ENCODE measurements at regions not wholly inside any gene's neighbourhood (a gene's known extent, or its start where the extent isn't known, plus 50 kb on each side); places are given as distances from the start of the nearest gene placed in this dataset.

GRCh38 chr2:120495586-120495985 is 149.7 kb downstream of the INHBB start:
- Histone ChIP-seq H3K9ac (ENCODE audit: insufficient read depth in 1 of 2, low read depth in 2 of 2, low read length in 2 of 2) (no peak overlapping the region), H3K4me1 (replicated peaks in 1 of 2; ENCODE audit: control insufficient read depth in 2 of 2, insufficient read depth in 2 of 2, low read length in 2 of 2) (no peaks in the 10 kb centered on the region), H4K20me1 (replicated peaks; ENCODE audit: control insufficient read depth, insufficient read depth, low read length) (no peaks in the 10 kb centered on the region), H3K27me3 (ENCODE audit: control insufficient read depth in 2 of 2, insufficient read depth in 2 of 2, low read length in 2 of 2) (peaks cover 4 to 27% of the 10 kb centered on the region in 2 experiments; a peak in 4 of 5 replicates), H3K4me3 (no peak overlapping the region), H3K79me2 (ENCODE audit: control insufficient read depth, insufficient read depth, low read length) (no peaks in the 10 kb centered on the region), H3K36me3 (ENCODE audit: control insufficient read depth, insufficient read depth, low read length) (no peaks in the 10 kb centered on the region), H3K4me2 (ENCODE audit: insufficient read depth, low read length) (no peak overlapping the region), H3K9me1 (ENCODE audit: control insufficient read depth, insufficient read depth, low read length) (no peaks in the 10 kb centered on the region), H2AFZ (ENCODE audit: low read depth, low read length) (no peak overlapping the region), H3K27ac (ENCODE audit: extremely low read depth, low read depth, low read length) (no peak overlapping the region), H3K9me3 (replicated peaks; ENCODE audit: control insufficient read depth, insufficient read depth, low read depth, low read length) (no peaks in the 10 kb centered on the region)
- no peak for FAIRE-seq
- ChIA-PET POLR2A (interaction anchor here (0.7 kb wide), 1 partner anchor 1545 kb away, joined by 3 read pairs; no protein-coding TSS in a partner anchor), CTCF (ENCODE audit: low intra/inter-chr PET ratio) (no interaction called here)
- BruUV-seq (replicated peaks) = no TSS peak
- intact Hi-C loops (cut with micrococcal nuclease) (no loop called here), in situ Hi-C loops (cut with MboI) (no loop called here)
- TF ChIP-seq RUNX1 (IDR thresholded peaks at IDR 0.05; ENCODE audit: low read depth) (no peak), HCFC1 (IDR thresholded peaks at IDR 0.05; ENCODE audit: low read depth, low read length) (no peak), KAT2B (IDR thresholded peaks at IDR 0.05; ENCODE audit: low read depth, low read length) (no peak), AFF1 (IDR thresholded peaks at IDR 0.05; ENCODE audit: low read depth in 1 of 2, partially characterized antibody in 2 of 2) (no peak), SOX6 (IDR thresholded peaks at IDR 0.05) (no peak), STAT5A (IDR thresholded peaks at IDR 0.05; ENCODE audit: borderline replicate concordance, low read length) (no peak), NEUROD1 (IDR thresholded peaks at IDR 0.05; ENCODE audit: borderline replicate concordance, low read depth, low read length, partially characterized antibody) (no peak), ZNF586 (CRISPR knock-in tag; conservative IDR thresholded peaks at IDR 0.05) (no peak), RNF219 (CRISPR knock-in tag; IDR thresholded peaks at IDR 0.05) (no peak), TOE1 (IDR thresholded peaks at IDR 0.05; ENCODE audit: borderline replicate concordance) (no peak), TOE1 (CRISPR knock-in tag; IDR thresholded peaks at IDR 0.05; ENCODE audit: borderline replicate concordance, low read depth) (no peak), THRB (CRISPR knock-in tag; conservative IDR thresholded peaks at IDR 0.05) (no peak), NELFE (IDR thresholded peaks at IDR 0.05; ENCODE audit: insufficient read depth, insufficient read length) (no peak), ZFP30 (CRISPR knock-in tag; IDR thresholded peaks at IDR 0.05; ENCODE audit: borderline replicate concordance) (no peak), MCM3 (IDR thresholded peaks at IDR 0.05) (no peak), MED1 (CRISPR knock-in tag; IDR thresholded peaks at IDR 0.05; ENCODE audit: borderline replicate concordance) (no peak)
- 0% methylated on average over 2 of the region's 2 CpGs for WGBS (ENCODE audit: insufficient coverage, low coverage, missing lambda C conversion rate)
- no peak for DNase-seq (ENCODE audit: extremely low read depth in 1 of 4, low spot score in 3 of 4)
- ATAC-seq = no peak
